ENCODE measurements at regions not wholly inside any gene's neighbourhood (a gene's known extent, or its start where the extent isn't known, plus 50 kb on each side); places are given as distances from the start of the nearest gene placed in this dataset.

GRCh38 chr2:237231593-237231992 is 145.9 kb downstream of the COPS8 start:
- Histone ChIP-seq H3K9me3 (no peaks in the 10 kb centered on the region), H3K4me2 (no peak overlapping the region)
- 74% methylated on average over 8 of the region's 9 CpGs for WGBS (ENCODE audit: low lambda C conversion rate)

More at GRCh38 chr2:237231593-237231992, 145.9 kb downstream of the COPS8 start:
- no peaks in the 10 kb centered on the region for H3K79me2 ChIP-seq (ENCODE audit: insufficient read depth)
- no peaks in the 10 kb centered on the region for H3K9me2 ChIP-seq
- H3K4me1 ChIP-seq (ENCODE audit: control insufficient read depth in 1 of 2, insufficient read depth in 2 of 2, low read depth in 1 of 2, low read length in 1 of 2), result peaks cover 5 to 27% of the 10 kb centered on the region in 2 experiments
- ChIA-PET POLR2A (no interaction called here), CTCF (no interaction called here)
- H3K36me3 ChIP-seq (replicated peaks in 1 of 2; ENCODE audit: control insufficient read depth in 1 of 2, insufficient read depth in 2 of 2, low read length in 1 of 2), result no peaks in the 10 kb centered on the region
- no peak overlapping the region for H2AFZ ChIP-seq (ENCODE audit: low read depth)
- H3K9ac ChIP-seq, result no peak overlapping the region; the same call in 1 of the 2 replicates
- no peak overlapping the region for H3K4me3 ChIP-seq (ENCODE audit: low read depth in 2 of 2, low read length in 1 of 2)
- H3F3A ChIP-seq (replicated peaks; ENCODE audit: insufficient read depth), result peaks cover 43% of the 10 kb centered on the region
- no peaks in the 10 kb centered on the region for H4K20me1 ChIP-seq (ENCODE audit: insufficient read depth)
- peak overlapping the region in 1 of 2 experiments; percentile 99; a peak in 2 of 4 replicates for H3K27ac ChIP-seq (ENCODE audit: low read depth in 2 of 2, low read length in 1 of 2)
- no peaks in the 10 kb centered on the region for H3K27me3 ChIP-seq (ENCODE audit: insufficient read depth)
- no peak for DNase-seq
- TF ChIP-seq REST (IDR thresholded peaks at IDR 0.05; ENCODE audit: low read depth, low read length) (no peak), USF1 (IDR thresholded peaks at IDR 0.05; ENCODE audit: borderline replicate concordance, low read depth) (no peak), EZH2phosphoT487 (IDR thresholded peaks at IDR 0.05; ENCODE audit: borderline replicate concordance, low read depth) (no peak), FOSL2 (IDR thresholded peaks at IDR 0.05; ENCODE audit: borderline replicate concordance, low read depth) (peak; percentile 65; the same call in 1 of the 2 replicates), USF2 (IDR thresholded peaks at IDR 0.05; ENCODE audit: borderline replicate concordance, low read depth, low read length) (no peak), TAF1 (IDR thresholded peaks at IDR 0.05; ENCODE audit: borderline replicate concordance, low read depth, low read length) (no peak), YY1 (IDR thresholded peaks at IDR 0.05; ENCODE audit: low read depth) (peak; percentile 51; the same call in 1 of the 2 replicates), JUND (IDR thresholded peaks at IDR 0.05) (peak; percentile 23; the same call in 1 of the 2 replicates), PBX3 (IDR thresholded peaks at IDR 0.05) (peak; percentile 70), MXI1 (IDR thresholded peaks at IDR 0.05; ENCODE audit: low read depth, low read length) (no peak), RXRA (IDR thresholded peaks at IDR 0.05; ENCODE audit: borderline replicate concordance, low read depth) (no peak), EP300 (IDR thresholded peaks at IDR 0.05; ENCODE audit: borderline replicate concordance in 1 of 2, low read depth in 1 of 2, low read length in 1 of 2) (peak in 1 of 2 experiments; percentile 51; a peak in 1 of 4 replicates), TCF12 (IDR thresholded peaks at IDR 0.05) (peak; percentile 51), IRF3 (IDR thresholded peaks at IDR 0.05; ENCODE audit: low read depth, low read length) (no peak), NFIC (IDR thresholded peaks at IDR 0.05; ENCODE audit: borderline replicate concordance) (peak; percentile 42)
